SK-N-SH (cell line): ENCODE measurements at regions not wholly inside any gene's neighbourhood (a gene's known extent, or its start where the extent isn't known, plus 50 kb on each side); places are given as distances from the start of the nearest gene placed in this dataset.

Experiments used
- EP300 ChIP-seq, 2 experiments: IDR thresholded peaks; 2 replicates each; pipeline versions ENCODE4 v1.4.0 to v1.6.1; 2012; ENCODE audit warnings: borderline replicate concordance in 1 of 2, low read depth in 1 of 2, low read length in 1 of 2
- EZH2phosphoT487 ChIP-seq: fragments of 200-600 bp; sonication (generic); IDR thresholded peaks from 2 replicates; pipeline ENCODE4 v1.6.1; 2017; ENCODE audit warnings: low read depth, mixed run types, mild to moderate bottlenecking, antibody characterized with exemption, moderate library complexity, borderline replicate concordance
- JUND ChIP-seq: IDR thresholded peaks from 2 replicates; pipeline ENCODE4 v1.4.0; 2012
- NRF1 ChIP-seq: IDR thresholded peaks from 2 replicates; pipeline ENCODE4 v1.6.1; 2012; ENCODE audit warnings: low read depth, mild to moderate bottlenecking, low read length
- POLR2AphosphoS5 ChIP-seq: IDR thresholded peaks from 2 replicates; pipeline ENCODE4 v1.6.1; 2012; ENCODE audit warnings: low read depth, low read length
- RCOR1 ChIP-seq: fragments of 150-350 bp; IDR thresholded peaks from 2 replicates; pipeline ENCODE4 v1.6.1; 2017; ENCODE audit warnings: antibody characterized with exemption, low read length
- SMC3 ChIP-seq: IDR thresholded peaks from 2 replicates; pipeline ENCODE4 v1.6.1; 2012; ENCODE audit warnings: low read depth, low read length, improper control_type of control experiment
- YY1 ChIP-seq: IDR thresholded peaks from 2 replicates; pipeline ENCODE4 v1.4.0; 2012; ENCODE audit warnings: low read depth, mild to moderate bottlenecking
- TF ChIP-seq, protein P1 (sequence below): IDR thresholded peaks from 2 replicates; pipeline ENCODE4 v1.6.1; 2012; ENCODE audit warnings: mild to moderate bottlenecking, low read depth, low read length, moderate library complexity
- TF ChIP-seq, protein P2 (sequence below): fragments of 200-600 bp; sonication (generic); IDR thresholded peaks from 2 replicates; pipeline ENCODE4 v1.6.1; 2017; ENCODE audit warnings: antibody characterized with exemption, mild to moderate bottlenecking, moderate library complexity
- TF ChIP-seq, protein P3 (sequence below): fragments of 150-350 bp; IDR thresholded peaks from 2 replicates; pipeline ENCODE4 v1.6.1; 2017; ENCODE audit warnings: antibody characterized with exemption, low read length, low read depth, borderline replicate concordance
- TF ChIP-seq, protein P4 (sequence below): IDR thresholded peaks from 2 replicates; pipeline ENCODE4 v1.4.0; 2012; ENCODE audit warnings: low read depth
- TF ChIP-seq, protein P5 (sequence below): IDR thresholded peaks from 2 replicates; pipeline ENCODE4 v1.4.0; 2012; ENCODE audit warnings: low read depth, borderline replicate concordance
- TF ChIP-seq, protein P6 (sequence below): IDR thresholded peaks from 2 replicates; pipeline ENCODE4; 2012

DNA sequence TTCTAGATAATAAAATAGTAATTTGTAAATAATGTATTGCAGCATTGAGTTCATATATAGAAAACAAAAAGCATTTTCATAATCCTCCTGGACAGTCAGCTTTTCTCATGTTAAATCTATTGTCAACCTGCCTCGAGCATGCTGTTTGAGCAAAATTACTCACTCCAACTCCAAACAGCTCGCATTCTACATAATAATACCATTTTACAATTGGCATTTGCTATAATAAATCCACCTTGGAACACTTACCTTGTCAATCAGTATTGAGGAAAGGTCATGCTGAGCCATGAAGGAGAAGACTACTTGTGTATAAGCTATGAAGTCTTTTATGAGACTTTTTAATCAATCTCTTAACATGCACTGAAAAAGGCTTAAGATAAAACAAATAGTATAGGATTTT lies 682.6 kb downstream of the CBLN4 start:
- TF ChIP-seq SMC3 (no peak), RCOR1 (no peak), YY1 (no peak), EZH2phosphoT487 (no peak), EP300 (IDR thresholded peaks at IDR 0.05; ENCODE audit: borderline replicate concordance in 1 of 2, low read depth in 1 of 2, low read length in 1 of 2) (no peak), POLR2AphosphoS5 (no peak), NRF1 (no peak), JUND (no peak)
- TF ChIP-seq, protein P1, sequence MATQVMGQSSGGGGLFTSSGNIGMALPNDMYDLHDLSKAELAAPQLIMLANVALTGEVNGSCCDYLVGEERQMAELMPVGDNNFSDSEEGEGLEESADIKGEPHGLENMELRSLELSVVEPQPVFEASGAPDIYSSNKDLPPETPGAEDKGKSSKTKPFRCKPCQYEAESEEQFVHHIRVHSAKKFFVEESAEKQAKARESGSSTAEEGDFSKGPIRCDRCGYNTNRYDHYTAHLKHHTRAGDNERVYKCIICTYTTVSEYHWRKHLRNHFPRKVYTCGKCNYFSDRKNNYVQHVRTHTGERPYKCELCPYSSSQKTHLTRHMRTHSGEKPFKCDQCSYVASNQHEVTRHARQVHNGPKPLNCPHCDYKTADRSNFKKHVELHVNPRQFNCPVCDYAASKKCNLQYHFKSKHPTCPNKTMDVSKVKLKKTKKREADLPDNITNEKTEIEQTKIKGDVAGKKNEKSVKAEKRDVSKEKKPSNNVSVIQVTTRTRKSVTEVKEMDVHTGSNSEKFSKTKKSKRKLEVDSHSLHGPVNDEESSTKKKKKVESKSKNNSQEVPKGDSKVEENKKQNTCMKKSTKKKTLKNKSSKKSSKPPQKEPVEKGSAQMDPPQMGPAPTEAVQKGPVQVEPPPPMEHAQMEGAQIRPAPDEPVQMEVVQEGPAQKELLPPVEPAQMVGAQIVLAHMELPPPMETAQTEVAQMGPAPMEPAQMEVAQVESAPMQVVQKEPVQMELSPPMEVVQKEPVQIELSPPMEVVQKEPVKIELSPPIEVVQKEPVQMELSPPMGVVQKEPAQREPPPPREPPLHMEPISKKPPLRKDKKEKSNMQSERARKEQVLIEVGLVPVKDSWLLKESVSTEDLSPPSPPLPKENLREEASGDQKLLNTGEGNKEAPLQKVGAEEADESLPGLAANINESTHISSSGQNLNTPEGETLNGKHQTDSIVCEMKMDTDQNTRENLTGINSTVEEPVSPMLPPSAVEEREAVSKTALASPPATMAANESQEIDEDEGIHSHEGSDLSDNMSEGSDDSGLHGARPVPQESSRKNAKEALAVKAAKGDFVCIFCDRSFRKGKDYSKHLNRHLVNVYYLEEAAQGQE, result no peak
- TF ChIP-seq, protein P2, sequence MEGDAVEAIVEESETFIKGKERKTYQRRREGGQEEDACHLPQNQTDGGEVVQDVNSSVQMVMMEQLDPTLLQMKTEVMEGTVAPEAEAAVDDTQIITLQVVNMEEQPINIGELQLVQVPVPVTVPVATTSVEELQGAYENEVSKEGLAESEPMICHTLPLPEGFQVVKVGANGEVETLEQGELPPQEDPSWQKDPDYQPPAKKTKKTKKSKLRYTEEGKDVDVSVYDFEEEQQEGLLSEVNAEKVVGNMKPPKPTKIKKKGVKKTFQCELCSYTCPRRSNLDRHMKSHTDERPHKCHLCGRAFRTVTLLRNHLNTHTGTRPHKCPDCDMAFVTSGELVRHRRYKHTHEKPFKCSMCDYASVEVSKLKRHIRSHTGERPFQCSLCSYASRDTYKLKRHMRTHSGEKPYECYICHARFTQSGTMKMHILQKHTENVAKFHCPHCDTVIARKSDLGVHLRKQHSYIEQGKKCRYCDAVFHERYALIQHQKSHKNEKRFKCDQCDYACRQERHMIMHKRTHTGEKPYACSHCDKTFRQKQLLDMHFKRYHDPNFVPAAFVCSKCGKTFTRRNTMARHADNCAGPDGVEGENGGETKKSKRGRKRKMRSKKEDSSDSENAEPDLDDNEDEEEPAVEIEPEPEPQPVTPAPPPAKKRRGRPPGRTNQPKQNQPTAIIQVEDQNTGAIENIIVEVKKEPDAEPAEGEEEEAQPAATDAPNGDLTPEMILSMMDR, result no peak
- TF ChIP-seq, protein P3, sequence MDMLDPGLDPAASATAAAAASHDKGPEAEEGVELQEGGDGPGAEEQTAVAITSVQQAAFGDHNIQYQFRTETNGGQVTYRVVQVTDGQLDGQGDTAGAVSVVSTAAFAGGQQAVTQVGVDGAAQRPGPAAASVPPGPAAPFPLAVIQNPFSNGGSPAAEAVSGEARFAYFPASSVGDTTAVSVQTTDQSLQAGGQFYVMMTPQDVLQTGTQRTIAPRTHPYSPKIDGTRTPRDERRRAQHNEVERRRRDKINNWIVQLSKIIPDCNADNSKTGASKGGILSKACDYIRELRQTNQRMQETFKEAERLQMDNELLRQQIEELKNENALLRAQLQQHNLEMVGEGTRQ, result no peak
- TF ChIP-seq, protein P4, sequence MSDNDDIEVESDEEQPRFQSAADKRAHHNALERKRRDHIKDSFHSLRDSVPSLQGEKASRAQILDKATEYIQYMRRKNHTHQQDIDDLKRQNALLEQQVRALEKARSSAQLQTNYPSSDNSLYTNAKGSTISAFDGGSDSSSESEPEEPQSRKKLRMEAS, result no peak
- TF ChIP-seq, protein P5, sequence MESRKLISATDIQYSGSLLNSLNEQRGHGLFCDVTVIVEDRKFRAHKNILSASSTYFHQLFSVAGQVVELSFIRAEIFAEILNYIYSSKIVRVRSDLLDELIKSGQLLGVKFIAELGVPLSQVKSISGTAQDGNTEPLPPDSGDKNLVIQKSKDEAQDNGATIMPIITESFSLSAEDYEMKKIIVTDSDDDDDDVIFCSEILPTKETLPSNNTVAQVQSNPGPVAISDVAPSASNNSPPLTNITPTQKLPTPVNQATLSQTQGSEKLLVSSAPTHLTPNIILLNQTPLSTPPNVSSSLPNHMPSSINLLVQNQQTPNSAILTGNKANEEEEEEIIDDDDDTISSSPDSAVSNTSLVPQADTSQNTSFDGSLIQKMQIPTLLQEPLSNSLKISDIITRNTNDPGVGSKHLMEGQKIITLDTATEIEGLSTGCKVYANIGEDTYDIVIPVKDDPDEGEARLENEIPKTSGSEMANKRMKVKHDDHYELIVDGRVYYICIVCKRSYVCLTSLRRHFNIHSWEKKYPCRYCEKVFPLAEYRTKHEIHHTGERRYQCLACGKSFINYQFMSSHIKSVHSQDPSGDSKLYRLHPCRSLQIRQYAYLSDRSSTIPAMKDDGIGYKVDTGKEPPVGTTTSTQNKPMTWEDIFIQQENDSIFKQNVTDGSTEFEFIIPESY, result no peak
- TF ChIP-seq, protein P6, sequence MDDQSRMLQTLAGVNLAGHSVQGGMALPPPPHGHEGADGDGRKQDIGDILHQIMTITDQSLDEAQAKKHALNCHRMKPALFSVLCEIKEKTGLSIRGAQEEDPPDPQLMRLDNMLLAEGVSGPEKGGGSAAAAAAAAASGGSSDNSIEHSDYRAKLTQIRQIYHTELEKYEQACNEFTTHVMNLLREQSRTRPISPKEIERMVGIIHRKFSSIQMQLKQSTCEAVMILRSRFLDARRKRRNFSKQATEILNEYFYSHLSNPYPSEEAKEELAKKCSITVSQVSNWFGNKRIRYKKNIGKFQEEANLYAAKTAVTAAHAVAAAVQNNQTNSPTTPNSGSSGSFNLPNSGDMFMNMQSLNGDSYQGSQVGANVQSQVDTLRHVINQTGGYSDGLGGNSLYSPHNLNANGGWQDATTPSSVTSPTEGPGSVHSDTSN, result no peak
